Natural killer cell treated with Interleukin-12 subunit alpha and Interleukin-12 subunit beta and Interleukin-15 and Interleukin-18, amount 100 ng/mL, for 72 hours (primary cell): ENCODE measurements at regions not wholly inside any gene's neighbourhood (a gene's known extent, or its start where the extent isn't known, plus 50 kb on each side); places are given as distances from the start of the nearest gene placed in this dataset.

Experiments used
- ATAC-seq, 2 donors: fragments of 150-1000 bp; cut with Tn5 transposase in 1 of 2; sonication (Bioruptor Pico), chemical (Tn5 transposase) in 1 of 2; 2 replicates each; pipeline ENCODE4 v1.10.0; 2021
- DNase-seq: peaks from one replicate; pipeline ENCODE4 v3.0.0; 2022; ENCODE audit warnings: low spot score
- H3K27ac Mint-ChIP-seq, 2 donors: 1 replicate in 1 of 2; 2 replicates in 1 of 2; pipeline ENCODE4 v1.8.0; 2022; ENCODE audit warnings: mixed read lengths in 2 of 2, mild to moderate bottlenecking in 1 of 2, moderate library complexity in 1 of 2
- H3K27me3 Mint-ChIP-seq, 2 donors: 1 replicate in 1 of 2; 2 replicates in 1 of 2; pipeline ENCODE4 v1.8.0; 2022; ENCODE audit warnings: mixed read lengths in 2 of 2
- H3K36me3 Mint-ChIP-seq: one replicate; pipeline ENCODE4 v1.8.0; 2022; ENCODE audit warnings: mixed read lengths
- H3K4me1 Mint-ChIP-seq, 2 donors: 1 replicate in 1 of 2; 2 replicates in 1 of 2; pipeline ENCODE4 v1.8.0; 2022; ENCODE audit warnings: low read depth in 2 of 2, mixed read lengths in 2 of 2, mild to moderate bottlenecking in 1 of 2
- H3K4me3 Mint-ChIP-seq: one replicate; pipeline ENCODE4 v1.8.0; 2022; ENCODE audit warnings: mixed read lengths
- H3K9me3 Mint-ChIP-seq: 2 replicates; pipeline ENCODE4 v1.8.0; 2022; ENCODE audit warnings: mixed read lengths

DNA sequence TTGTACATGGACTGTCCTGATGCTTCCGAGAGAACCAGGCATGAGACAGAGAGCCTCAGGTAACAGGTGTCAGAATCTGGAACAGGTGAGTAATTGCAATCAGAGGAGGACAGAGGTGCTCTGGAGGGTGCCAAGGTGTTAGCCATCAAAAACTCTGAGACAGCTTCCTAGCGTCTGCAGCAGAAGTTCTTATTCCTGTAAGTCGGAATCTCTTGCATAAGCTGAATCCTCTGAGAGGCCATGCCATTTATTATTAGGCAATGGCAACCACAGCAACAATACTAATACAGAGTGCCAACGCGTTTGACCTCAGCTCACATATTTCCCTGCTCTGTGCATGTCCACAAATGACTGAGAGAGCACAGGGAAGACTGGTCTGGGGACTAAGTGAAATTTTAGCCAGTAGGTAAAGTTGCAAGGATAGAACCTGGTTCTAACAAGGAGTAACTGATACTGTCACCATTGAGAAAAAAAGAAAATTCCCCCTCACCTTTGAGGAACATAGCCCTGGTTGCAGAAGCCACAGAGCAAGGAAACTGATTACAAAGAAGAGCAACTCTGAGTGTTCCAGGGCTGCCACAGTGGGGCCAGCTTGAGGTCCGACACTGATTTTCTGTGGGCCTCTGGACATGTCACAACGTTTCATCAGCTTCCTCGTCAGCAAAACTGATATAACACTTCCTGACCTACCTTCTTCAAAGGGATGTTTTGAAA is 55.1 kb upstream of the ACSL3 start:
- H3K4me3 Mint-ChIP-seq = no peak overlapping the region
- ATAC-seq (no peak), DNase-seq (no peak)
- no peaks in the 10 kb centered on the region for H3K4me1 Mint-ChIP-seq
- no peak overlapping the region for H3K27ac Mint-ChIP-seq
- H3K27me3 Mint-ChIP-seq = peaks cover 6 to 9% of the 10 kb centered on the region in 2 donors
- no peaks in the 10 kb centered on the region for H3K9me3 Mint-ChIP-seq
- no peaks in the 10 kb centered on the region for H3K36me3 Mint-ChIP-seq

DNA sequence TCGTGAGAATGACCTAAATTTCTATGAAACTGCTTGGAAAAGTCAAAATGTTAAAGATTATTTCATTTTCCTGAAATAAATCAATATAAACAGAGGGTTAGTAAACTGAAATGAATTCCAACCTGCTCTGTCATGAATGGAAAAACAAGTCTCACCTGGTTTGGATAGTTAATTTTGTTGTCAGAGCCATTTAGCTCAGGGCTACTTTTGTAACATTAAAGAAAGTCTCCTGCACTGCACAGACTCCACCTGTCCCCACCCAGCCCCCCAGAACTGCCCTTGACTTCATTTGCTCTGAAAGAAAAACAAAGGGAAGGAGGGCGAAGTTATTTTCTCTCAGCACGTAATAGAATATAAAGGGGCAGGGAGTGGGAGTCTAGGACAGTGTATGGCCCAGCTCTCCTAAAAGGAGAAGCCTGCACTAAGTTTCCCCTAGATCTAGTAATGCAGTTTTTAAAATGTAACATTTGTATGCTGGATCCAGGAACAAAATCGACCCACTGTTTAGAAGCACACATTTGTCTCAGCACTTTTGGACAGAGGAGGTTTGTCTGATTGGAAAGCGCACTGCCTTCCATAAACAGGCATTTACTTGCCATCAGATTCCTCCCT is 54.2 kb upstream of the ACSL3 start:
- H3K27ac Mint-ChIP-seq = no peak overlapping the region
- ATAC-seq = no peak
- H3K9me3 Mint-ChIP-seq = no peaks in the 10 kb centered on the region
- no peaks in the 10 kb centered on the region for H3K36me3 Mint-ChIP-seq
- no peaks in the 10 kb centered on the region for H3K4me1 Mint-ChIP-seq
- H3K4me3 Mint-ChIP-seq = no peak overlapping the region
- DNase-seq = no peak
- peaks cover 6 to 9% of the 10 kb centered on the region in 2 donors for H3K27me3 Mint-ChIP-seq

DNA sequence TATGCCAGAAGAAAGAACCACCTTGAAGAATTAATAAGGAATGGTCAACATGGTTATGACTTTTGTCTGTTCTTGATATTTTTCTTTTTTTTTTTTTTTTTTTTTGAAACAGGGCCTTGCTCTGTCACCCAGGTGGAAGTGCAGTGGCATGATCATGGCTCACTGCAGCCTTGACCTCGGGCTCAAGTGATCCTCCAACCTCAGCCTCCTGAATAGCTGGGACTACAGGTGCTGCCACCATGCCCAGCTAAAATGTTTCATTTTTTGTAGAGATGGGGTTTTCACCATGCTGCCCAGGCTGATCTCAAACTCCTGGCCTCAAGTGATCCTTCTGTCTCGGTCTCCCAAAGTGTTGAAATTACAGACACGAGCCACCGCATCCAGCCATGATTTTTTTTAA is 53.4 kb upstream of the ACSL3 start:
- H3K9me3 Mint-ChIP-seq = no peaks in the 10 kb centered on the region
- no peak overlapping the region for H3K4me3 Mint-ChIP-seq
- ATAC-seq (no peak), DNase-seq (no peak)
- no peaks in the 10 kb centered on the region for H3K4me1 Mint-ChIP-seq
- no peaks in the 10 kb centered on the region for H3K36me3 Mint-ChIP-seq
- peaks cover 6 to 9% of the 10 kb centered on the region in 2 donors for H3K27me3 Mint-ChIP-seq
- H3K27ac Mint-ChIP-seq = no peak overlapping the region

DNA sequence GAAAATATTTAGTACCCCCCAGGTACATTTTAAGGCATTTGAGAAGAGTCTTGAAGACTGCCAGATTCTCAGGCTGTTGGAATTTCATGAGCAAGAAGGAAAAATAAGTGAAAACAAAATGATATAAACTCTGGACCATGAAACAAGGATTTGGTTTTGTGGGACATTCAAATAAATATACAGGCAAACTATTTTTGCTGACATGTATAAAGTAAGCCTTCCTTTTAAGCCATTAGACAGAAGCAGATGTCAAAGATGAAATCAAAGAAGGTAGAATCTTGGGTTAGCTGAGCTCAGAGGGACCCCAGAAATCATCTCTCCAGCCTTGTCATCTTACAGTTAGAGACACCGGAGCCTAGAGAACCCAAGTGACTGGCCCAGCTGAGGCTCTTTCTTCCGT is 51.3 kb upstream of the ACSL3 start:
- Mint-ChIP-seq H3K9me3 (no peaks in the 10 kb centered on the region), H3K4me1 (no peaks in the 10 kb centered on the region), H3K27me3 (peaks cover 6 to 9% of the 10 kb centered on the region in 2 donors), H3K4me3 (no peak overlapping the region), H3K36me3 (no peaks in the 10 kb centered on the region), H3K27ac (no peak overlapping the region)
- ATAC-seq (no peak), DNase-seq (no peak)

DNA sequence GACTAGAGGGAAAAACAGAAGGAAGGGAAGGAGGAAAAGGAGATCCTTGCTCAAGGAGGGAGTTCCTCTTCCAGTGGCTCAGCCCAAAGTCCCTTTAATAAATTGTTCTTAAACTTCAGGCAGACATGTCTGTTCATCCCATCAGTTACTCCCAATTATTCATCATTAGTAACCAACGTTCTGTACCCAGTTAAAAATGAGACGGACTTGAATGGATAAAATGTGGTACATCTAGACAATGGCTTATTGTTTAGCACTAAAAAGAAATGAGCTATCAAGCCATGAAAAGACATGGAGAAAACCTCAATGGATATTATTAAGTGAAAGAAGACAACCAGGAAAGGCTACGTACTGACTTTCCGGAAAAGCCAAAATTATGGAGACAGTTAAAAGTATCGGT is 50.8 kb upstream of the ACSL3 start:
- Mint-ChIP-seq H3K9me3 (no peaks in the 10 kb centered on the region), H3K4me1 (no peaks in the 10 kb centered on the region), H3K27ac (no peak overlapping the region), H3K4me3 (no peak overlapping the region), H3K36me3 (no peaks in the 10 kb centered on the region), H3K27me3 (peaks cover 6 to 9% of the 10 kb centered on the region in 2 donors)
- ATAC-seq = no peak
- DNase-seq = no peak
